Medulla oblongata (tissue), 1 donor: ENCODE measurements at regions not wholly inside any gene's neighbourhood (a gene's known extent, or its start where the extent isn't known, plus 50 kb on each side); places are given as distances from the start of the nearest gene placed in this dataset.
A peak's percentile ranks its signal among the peaks of the same experiment; 100 is the strongest.
"Not testable (repeated sequence)": the region's sequence is repeated elsewhere in the genome, so short reads cannot be mapped to it uniquely, and the experiment has no call there.

Source experiments
- DNase-seq: peaks from one replicate; pipeline ENCODE4 v3.0.0-alpha.2; 2015; ENCODE audit errors: extremely low spot score

DNA sequence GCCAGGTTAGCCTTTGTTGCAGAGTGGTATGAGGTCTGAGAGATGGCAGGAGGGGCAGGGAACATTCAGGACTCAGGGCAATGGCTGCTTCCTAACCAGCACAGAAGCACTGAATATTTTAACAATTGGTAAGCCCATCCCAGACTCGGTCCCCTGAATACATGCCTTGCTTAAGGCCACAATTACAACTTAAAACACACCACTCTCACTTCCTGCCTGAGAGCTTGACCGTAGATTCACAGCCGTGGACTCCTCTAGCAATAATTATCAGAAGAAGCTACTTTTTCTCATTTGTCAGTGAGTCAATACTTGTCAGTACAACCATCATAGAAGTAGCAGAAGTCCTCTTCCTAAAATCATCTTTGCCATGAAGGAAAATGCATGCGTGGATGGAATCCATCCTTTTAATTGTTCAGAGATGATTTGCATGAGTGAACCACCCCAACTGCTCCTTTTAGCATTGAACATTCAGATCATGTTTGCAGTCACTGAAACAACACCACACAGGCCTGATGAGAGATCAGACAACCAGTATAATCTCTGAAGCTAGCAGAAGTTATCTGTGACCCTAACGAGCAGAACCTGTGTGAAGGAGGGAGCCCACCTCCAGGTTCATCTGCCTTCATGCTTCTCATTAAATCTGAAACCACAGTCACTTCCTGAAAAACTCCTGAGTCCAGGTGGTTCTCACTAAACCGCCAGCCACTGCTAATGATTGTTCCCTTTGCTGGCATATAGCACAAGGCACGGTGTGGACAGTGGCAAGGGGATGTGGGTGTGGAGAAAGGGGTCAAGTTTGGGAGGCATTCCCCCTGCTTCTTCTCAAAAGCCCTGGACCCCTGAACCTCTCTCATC is 333.9 kb upstream of the CNR1 start:
- no peak for DNase-seq

DNA sequence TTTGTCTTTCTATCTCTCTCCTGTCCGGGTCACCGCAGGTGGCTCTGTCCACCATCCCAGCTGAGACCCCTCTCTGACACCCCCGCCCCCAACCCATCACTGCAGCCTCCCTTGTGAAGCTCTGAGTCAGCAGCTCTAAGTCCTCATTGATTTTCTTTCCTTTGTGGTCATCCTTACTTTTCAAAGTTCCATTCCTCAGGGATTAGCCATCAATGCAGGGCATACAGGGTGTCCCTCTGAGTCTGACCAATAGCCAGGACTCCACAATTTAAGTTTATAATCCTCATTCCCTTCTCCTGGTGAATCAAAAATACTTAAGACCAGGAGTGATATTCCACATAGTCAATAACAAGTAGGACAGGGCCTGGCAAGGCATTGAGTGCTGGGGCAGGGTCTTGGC is 333.3 kb upstream of the CNR1 start:
- no peak for DNase-seq

DNA sequence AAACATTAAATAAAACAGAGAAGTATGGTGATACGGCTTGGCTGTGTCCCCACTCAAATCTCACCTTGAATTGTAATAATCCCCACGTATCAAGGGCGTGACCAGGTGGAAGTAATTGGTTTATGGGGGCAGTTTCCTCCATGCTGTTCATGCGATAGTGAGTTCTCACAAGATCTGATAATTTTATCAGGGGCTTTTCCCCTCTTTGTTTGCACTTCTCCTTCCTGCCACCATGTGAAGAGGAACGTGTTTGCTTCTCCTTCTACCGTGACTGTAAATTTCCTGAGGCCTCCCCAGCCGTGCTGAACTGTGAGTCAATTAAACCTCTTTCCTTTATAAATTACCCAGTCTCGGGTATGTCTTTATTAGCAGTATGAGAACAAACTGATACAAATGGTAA is 331.3 kb upstream of the CNR1 start:
- DNase-seq, result not testable (repeated sequence)

DNA sequence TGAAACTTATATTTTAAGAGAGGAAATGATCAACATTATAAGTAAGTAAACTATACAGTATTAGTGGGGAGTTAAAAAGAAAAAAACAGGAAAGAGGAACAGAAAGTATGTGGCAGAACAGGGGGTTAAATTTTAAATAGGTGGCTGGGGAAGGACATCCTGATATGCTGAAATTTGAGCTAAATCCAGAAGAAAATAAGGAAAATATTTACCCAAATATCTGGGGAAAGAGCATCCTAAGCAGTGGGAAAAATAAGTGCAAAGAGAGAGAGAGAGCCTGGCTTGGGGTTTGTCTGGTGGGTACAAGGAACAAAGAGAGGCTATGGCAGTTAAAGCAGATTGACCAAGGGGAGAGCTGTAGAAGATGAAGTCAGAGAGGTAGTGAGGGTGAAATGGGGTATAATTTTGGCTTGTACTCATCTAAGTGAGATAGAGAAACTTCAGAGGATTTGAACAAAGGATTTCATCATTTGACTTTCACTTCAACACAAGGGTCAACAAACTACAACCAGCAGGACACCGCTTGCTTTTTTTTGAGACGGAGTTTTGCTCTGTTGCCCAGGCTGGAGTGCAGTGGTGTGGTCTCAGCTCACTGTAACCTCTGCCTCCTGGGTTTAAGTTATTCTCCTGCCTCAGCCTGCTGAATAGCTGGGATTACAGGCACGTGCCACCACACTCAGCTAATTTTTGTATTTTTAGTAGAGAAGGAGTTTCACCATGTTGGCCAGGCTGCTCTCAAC is 328.4 kb upstream of the CNR1 start:
- no peak for DNase-seq

DNA sequence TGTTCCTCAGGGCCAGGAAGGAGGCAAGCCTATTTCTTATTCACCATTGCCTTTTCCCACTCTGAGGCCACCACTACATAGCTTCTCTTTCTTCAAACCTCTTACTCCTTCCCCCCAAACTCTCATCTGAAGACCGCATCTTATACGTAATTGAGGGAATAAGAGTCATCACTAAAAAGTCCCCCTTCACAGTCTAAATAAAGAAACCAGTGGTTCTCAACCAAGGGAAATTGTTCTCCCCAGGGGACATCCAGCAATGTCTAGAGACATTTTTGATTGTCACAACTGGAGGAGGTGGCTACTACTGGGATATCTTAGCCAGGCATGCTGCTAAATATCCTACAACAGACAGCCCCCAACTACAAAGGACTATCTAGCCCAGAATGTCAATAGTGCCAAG is 327.6 kb upstream of the CNR1 start:
- DNase-seq, result no peak

DNA sequence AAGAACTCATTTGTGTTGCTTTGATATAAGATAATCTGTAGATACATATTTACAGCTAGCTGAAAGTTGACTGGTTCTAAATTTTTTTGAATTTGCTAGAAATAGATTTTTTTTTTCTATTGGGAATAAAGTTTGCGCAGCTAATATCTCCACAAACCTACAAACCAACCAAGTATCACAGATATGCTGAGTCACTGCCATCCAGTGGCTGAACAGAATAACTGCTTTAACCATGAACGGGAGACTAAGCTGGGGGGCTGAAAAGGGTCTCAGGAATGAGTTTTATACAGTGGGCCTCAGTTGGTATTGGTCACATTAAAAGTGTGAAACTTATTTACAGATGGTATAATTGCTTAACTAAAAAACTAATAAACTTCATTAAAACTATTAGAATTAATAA is 326.7 kb upstream of the CNR1 start:
- DNase-seq, result peak; percentile 8

DNA sequence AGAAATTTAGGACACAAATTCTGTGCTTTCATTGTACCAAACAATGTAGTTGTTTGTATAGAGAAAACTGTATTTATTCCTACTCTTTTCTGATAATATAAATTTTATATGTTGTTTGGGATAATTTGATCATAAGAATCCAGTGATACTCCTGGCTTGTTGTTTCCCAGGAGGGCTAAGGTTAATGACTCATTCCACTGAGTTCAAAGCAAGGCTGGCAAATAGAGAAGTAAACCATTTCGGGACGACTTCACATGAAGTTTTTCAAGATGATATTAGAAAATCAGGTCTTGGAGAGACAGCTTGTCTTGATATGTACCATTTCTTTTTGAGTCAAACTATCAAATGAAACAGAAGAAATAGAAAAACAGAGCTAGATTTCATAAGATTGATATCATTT is 326.1 kb upstream of the CNR1 start:
- DNase-seq, result no peak

DNA sequence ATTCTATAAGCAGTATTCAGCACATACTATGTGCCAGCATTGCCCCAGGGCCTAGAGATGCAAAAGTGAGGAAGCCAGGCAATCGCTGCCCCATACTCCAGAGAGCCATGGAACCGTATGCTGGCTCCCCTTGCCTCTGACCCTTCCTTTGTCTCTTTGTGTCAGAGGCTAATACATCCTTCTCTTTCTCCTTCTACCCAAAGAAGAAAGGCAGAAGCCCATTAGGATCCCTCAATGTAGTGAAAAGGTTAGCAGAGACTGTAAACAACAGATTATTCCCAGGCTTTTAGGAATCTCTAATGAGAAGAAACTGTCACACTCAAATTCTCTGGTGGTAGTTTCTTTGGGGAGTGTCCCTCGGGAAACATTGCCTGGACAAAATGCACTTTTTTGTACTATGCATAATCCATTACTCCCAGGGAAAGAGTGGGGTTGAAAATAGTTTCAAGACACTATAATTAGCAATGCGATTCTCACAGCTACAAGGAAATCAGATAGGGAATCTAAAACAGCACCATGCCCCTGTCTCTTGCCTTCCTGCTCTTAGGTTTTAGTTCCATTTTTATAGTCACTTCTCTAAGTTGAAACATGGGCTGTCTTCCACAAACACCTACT is 325.2 kb upstream of the CNR1 start:
- DNase-seq, result no peak

DNA sequence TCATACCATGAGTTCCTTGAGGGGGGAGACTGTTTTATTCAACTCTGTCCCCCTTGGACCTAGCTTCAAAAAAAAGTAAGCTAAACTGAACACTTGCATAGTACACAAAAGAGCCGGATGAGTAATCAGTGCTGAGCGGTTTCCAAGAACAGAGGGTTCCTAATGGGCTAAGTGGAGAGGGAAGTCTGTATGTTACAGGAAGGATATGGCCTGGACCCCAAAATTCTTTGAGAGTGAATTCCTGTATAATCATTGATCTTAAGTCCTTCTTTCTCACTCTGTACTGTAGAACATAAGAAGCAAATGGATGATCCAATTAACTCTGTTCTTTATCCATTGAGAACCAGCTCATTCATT is 324.7 kb upstream of the CNR1 start:
- peak; percentile 8 for DNase-seq

DNA sequence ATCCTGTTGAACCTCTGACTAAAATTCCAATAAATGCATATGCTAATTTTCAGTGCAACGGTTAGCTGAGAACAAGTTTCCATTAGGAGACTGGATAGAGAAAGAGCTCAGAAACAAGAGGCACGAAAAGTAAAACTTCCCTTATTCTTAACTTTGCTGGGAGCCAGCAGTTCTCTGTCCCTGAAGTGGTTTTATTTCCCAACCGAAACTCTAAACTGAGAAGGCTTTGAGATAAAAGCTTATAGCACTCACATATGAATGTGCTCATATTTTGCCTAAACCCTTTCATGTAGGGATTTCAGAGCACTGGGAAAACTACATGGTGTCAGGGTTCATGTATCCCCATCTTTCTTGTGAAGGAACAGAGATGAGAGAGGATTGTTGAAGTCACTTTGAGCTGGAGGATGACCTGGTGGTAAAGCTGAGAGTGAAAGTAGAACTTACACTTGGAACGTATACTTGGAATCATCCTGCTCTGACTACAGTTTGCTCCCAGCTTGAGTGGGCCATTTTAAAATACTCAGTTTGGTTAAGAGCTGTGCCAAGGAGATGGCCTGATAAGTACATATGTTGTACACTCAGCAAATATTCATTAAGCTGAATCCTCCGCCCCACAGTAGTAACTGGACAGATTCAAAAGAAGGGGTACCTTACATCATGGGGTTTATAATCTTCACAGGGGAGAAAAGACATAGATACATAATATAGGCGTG is 324.2 kb upstream of the CNR1 start:
- DNase-seq, result no peak

DNA sequence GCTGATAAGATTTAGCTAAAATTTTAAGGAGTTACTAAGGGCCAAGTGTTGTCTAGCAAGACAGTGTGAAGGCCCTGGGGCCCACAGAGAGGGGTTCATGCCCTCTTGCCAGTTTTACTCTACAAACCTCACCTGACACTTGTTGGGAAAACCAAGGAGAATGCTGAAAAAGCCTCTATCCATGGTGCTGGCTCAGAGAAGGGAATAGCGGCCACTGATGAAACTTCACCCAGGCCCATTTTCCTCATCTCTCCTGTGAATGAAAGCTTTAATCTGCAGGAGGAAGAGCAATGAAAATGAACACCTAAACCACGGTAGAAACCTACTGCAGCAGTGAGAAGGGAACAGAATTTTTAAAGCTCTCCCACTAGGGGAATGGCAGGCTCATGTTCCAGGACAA is 317.3 kb upstream of the CNR1 start:
- DNase-seq, result no peak

DNA sequence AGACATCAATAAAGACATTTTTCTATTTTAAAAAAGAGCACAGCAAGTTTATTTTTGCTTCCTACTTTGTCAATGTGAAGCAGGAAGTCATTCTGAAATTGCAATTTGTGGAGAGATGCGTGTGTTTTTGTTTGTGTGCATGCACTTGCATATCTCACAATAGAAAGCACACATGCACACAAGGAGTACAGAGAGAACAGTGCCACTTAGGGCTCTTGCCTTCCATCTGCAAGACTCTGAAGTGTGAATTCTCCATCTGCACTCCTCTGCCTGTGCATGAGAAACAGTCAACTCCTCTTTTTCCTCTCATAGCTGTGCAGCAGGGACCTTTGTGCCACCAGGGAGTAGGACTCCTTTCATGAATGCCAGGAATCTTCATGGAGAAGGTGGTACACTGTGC is 316.3 kb upstream of the CNR1 start:
- DNase-seq, result no peak

DNA sequence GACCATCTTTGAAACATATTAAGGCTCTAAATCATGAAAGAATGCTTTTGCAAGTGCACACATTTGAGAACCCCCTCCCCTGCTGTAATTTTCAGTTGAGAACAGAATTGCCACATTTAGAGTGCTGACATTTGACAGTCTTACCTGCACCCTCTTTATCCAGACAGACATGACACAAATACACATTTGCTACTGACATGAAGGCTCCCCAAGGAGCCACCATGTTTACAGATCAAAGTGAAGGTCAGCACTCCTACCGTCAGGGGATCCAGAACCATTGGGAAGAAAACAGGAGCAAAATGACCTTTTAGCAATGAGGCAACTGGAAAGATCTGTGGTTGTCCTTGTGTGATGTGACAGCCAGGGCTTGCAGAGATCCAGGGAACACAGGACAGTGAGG is 315.4 kb upstream of the CNR1 start:
- no peak for DNase-seq

DNA sequence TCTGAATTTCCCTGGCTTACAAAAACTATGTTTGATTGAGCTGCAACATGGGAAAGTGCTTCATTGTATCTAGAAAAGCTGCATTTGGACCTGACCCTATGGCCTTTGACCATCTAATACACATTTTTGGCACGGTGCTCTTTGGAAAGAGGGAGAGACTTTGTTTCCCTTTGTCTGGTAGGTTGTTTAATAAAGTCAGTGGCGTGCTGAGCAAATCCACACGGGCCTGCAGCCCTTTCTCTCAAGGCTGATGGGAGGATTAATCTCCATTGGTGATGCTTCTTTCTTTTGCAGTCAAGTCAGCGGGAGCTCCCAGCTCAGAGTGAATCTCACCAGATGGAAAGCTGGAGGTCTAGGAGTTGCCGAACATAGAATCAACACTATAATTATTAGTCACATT is 314.7 kb upstream of the CNR1 start:
- no peak for DNase-seq

DNA sequence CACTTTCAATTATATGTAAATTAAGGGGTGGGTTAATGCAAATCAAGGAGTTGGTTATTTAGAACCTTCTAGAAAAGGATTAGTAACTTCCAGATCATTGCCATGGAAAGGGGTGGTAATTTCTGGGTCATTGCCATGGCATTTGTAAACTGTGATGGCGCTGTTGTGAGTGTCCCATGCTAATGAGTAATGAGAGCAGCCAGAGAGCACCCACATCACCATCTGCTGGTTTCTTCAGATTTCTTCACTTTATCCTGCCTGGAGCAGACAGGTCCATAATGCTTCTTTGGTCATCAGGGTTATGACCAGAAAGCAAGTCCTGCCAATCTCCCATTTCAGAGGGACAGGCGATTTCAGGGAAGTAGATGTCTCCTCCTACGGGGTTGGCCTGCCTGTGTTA is 311.3 kb upstream of the CNR1 start:
- DNase-seq, result no peak

DNA sequence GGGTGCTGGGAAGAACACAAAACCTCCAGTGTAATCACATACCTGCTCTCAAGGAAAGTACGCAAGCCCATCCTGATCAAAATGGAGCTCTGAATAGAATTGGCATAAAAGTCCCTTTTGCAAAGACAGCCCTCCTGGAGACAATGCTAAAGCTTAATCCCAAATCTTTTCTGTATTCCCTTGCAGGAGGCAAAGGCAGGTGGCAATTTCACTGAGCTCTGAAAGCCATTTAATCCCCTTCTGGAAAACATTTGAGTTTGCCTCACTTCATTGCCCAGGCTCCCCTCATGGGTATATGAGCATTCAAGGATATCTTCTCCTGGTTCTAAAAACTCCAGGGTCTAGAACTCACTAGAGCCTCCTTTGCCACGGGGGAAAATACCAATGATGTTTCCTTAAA is 310.2 kb upstream of the CNR1 start:
- no peak for DNase-seq

DNA sequence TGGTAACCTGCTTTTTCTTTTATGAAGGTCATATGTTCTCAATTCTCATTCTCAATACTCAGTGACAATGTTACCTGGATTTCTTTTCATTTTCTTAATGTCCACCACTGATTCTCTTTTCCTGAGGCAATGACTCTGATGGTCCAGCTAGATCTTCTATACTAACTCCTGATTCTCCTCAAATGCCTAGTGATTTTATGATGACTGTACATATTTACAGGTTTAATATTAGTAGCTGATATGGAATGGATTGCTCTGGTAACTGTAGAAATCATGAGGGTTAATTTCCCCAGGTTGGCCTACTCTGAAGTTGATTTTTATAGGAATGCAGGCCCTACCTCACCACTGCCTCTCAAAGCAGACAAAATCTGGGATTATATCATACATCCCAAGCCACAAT is 308.6 kb upstream of the CNR1 start:
- no peak for DNase-seq

DNA sequence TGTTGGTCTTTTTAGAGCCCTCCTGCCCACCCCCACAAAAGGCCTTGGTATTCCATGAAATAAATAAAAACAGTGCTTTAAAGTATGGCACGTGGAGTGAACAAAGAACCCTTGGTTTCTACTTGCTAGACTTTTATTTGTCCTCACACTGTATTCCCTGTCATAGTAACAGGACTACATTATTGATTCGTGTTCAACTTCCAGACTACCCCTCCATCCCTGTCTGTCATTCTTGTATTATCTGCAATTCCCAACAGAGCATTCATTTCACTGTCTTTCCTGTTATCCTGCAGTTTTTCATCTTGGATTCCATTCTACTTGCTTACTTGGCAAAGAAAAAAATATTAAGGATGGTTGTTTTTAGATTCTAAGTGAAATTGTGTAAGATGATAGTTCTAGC is 307.4 kb upstream of the CNR1 start:
- DNase-seq, result no peak

DNA sequence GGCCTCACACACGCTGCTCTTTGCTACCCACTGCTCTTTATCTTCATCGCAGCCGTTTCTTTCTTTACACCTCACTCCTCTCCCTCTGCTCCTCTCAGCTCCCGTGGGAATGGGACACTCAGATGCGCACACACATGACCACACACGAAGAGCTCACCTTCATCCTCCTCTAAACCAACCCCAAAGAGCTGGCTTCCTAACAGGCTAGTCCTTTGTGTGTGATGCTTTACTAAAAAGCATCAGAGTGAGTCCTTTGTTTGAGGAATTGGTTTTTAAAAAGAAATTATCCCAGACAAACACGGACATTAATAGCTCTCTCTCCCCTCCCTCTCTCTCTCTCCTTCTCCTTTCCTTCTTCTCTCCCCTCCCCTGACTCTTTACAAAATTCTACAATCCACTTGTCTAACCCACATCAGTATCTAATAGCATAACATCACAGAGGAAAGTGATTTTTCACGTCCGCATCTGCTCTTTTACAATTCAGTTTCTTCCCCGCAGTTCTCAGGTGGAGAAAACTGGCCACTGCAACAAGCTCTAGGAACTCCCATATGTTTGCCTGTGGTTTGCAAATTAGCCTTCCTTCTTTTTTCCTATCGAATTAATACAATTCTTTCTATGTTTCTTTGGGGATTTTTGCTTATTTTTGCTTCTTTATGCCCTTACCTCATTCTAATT is 306.8 kb upstream of the CNR1 start:
- no peak for DNase-seq

DNA sequence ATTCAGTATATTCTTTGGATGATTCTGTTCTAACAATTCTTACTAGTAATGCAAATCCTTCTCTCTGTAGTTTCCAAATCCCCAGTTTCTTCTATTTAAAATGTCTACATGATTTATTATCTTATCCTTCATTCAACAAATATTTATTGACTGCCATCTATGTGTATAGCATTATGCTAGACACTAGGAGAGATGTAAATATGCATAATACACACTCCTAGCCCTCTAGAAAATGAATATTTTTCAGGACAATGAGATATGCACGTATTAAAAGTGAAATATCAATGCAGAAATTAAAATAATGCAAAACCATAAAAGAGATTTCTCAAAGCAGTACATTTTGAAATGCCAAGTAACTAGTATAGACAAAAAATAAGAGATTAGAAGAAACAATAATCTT is 293.5 kb upstream of the CNR1 start:
- DNase-seq, result no peak

DNA sequence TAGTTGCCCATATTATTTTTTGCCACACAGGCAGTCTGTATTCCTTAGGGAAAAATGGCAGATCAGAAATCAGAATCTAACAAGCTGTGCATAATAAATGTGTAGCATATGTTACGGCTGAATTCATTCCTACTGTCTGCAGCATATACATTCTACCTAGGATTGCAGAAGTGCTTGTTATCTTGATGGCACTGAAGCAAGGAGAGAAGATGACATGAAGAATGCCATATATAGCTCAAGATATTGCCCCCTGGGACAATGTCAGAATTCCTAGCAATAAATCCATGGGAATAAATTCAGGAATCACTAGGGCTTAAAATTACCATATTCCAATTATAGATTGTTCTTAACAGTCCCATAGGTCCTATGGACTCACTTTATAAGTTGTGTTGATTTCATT is 293.0 kb upstream of the CNR1 start:
- DNase-seq, result no peak

DNA sequence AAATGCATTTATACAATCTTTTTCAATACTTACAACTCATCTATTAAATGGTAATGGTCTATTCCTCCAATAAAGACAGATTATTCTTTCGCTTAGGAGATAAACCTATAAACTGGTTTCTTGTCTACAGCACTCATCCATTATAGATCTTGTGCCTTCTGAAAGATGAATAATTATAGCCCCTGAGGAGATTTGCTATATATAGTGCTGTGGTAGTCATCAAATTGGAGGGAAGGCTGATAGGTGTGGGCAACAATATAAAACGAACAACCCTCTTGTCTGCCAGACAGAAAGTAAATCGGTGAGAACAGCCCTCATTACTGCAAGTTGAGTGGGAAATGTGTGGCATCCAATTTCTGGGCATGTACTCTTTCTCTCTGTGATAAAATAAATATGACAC is 292.5 kb upstream of the CNR1 start:
- no peak for DNase-seq
